Left lobe of liver (tissue), 2 donors: ENCODE measurements at regions not wholly inside any gene's neighbourhood (a gene's known extent, or its start where the extent isn't known, plus 50 kb on each side); places are given as distances from the start of the nearest gene placed in this dataset.

Experiments used
- ATAC-seq: fragments of 200-7000 bp; cut with Tn5 transposase; one replicate; pipeline ENCODE4 v1.9.1; 2020; ENCODE audit warnings: mild to moderate bottlenecking, moderate library complexity
- DNase-seq: peaks from one replicate; pipeline ENCODE4 v3.0.0-alpha.2; 2020; ENCODE audit warnings: low spot score
- donor health status: DM: no; HTN: no; CAD: no; lungs with moderate emphysema.
- donor health status: DM: no; HTN: yes; CAD: no.

DNA sequence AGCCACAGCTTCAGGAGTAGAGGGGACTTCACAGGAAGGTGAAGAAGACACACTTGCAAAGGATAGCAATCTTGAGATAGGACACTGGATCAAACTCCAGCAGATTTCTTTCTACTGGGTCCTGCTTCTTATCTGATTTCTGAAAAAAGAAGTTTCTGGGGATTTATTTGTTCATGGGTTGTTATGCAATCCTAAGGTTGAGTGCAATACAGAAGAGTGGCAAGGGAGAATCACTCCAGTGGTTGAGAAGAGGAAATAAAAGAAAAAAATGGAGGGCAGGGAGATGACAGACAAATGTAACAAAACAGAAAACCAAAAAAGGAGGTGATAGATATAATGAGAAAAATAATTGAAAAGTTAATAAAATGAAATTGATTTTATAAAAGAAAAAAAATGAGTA lies 858.3 kb downstream of the TUSC7 start:
- no peak for ATAC-seq
- no peak for DNase-seq

DNA sequence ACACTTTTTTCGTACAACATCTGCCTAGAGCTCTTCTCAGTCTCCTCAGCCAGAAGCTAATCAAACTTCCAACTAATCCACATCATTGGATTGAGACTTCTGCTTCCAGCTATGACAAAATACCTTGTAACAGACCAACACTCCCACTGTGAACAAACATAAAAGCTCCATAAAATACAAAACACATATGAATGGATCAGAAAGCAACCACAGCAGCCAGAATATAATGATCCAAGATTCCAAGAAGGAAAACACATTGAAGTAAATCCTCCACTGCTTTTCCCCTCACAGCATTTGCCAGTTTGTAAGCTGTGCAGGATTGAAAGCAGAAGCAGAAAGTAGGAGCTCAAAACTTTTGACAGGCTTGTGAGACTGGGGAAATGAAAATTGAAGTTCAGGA lies 863.2 kb downstream of the TUSC7 start:
- DNase-seq (no peak), ATAC-seq (no peak)

DNA sequence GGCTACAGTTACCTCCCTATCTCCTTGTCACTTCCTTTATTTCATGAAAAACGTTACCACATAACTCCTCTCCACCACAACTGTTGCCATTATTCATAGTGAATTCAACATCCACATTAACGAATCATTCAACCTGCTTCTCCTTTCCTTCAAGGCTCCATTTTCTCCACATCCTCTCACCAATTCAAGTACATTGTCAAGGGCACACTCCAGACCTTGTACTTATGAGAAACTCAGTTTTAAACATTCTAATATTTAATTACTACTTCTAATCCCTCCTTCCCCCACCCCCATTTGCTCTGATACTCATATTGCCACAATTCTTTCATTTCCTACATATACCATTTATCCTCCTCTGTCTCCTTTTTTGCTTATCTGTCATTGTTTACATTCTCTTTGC lies 871.2 kb downstream of the TUSC7 start:
- DNase-seq (no peak), ATAC-seq (no peak)

DNA sequence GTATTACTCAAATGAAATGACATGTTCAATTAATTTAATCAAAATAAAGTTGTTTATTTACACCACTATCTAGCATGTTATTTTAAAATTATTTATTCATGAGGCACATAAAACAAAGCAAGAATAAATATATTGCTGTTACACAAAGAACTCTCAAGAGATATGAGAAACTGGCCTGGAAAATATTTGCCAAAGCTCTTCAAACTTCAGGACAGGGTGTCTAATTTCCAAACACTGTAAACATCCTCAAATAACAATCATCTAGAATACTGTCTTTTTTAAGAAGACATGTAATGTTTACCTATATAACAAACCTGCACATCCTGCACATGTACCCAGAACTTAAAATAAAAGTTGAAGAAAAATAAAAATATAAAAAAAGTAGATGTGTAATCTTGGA lies 876.6 kb downstream of the TUSC7 start:
- ATAC-seq (no peak), DNase-seq (no peak)

DNA sequence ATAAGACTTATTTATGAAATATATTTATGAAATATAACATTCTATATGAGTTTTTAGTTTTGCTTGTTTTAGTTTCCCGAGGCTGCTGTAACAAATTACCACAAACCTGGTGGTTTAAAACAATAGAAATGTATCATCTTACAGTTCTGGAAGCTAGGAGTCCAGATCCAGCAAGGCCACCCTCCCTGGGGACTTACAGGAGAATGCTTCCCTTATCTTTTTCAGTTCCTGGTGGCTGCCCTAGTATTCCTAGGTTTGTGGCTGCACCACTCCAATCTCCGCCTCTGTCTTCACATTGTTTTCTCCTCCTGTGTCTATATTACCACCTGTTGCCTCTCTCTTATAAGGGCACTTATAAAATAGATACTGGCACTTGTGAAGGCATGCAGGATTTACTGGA lies 877.8 kb downstream of the TUSC7 start:
- DNase-seq (no peak), ATAC-seq (no peak)

DNA sequence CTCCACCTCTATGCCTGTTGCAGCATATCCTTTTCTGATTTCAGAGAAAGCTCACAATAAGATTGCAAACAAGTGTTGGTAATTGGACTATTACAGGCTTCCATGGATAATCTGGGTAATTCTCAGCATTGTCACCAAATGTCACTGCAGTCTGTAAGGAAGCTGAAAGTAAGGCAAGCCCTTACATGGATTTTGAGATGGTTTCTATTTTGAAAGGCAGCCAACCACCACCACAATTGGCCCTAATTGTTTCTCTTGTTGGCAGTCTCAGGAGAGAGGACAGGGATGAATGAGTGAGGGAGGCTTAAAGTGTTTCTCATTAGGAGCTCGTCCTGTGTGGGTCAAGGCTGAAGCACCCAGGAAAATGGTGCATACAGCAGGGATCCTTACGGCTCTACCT lies 879.9 kb downstream of the TUSC7 start:
- ATAC-seq (no peak), DNase-seq (no peak)

DNA sequence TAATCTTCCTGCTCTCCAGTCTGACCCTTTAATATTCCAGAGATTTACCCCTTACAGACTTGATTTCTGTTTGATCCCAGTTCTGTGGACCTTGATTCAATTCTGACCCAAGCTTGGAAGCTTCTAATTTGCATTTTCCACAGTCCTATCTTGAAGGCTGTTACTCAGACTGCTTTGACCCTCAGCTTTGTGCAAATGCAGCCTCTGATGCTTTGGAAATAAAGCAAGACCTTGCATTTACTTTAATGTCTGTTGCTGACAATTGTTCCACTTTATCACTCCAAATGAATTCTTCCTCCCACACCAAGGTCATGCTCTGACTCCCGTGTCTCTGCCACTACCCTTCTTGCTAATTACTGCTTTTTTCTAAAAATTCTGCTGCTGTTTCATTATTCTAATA lies 886.0 kb downstream of the TUSC7 start:
- no peak for ATAC-seq
- no peak for DNase-seq

DNA sequence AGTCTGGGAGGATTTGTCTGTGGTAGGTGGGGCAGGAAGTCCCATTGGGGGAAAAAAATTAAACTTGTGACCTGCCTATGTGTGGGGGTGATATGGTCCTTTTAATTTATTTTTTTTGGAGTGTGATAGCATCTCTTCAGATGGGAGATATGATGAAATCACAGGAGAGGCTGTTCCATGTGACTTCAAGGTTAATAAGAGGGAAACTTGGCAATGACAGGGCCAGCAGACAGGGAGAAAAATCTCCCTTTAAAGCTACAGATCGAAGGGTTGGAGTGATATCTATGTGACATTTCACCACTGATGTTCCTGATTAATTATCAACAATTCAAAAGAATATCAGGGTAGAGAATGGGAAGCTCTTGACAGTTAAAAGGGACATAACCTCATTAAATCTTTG lies 886.9 kb downstream of the TUSC7 start:
- DNase-seq (no peak), ATAC-seq (no peak)

DNA sequence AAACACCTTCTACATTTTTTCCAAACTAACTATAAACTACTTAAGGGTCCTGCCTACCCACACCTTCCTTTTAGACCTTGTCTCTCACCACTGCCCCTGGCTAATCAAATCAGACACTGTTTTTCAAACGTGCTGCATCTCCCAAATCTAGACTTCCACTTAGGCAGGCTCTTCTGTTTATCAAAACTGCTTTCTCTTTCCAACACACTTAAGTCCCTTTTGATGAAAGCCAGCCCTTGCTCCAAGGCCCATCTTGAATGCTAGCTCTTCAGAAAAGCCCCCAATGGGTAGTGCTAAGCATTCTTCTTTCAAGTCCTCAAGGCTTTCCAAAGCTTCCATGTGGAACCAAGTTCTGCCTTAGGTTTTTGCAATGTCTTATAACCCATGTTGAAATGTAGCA lies 888.3 kb downstream of the TUSC7 start:
- DNase-seq: no peak
- no peak for ATAC-seq

DNA sequence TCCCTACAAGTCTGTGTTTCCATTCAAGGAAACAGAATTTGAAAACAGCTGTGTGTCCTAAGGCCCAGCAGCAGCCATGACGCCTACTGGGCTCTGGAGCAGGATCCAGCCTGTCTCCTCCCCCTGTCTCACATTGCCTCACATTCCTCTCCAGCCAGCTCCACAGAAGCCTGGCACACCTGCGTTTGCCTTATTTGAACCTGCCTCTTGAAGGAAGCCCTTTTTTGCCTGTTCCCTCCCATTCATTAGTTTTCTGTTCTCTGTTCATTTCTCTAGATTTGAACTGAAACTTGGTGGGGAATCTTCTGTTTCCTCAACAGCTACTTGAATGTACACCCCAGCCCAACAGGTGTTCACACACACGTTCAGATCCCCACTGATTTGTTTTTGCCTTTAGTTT lies 890.5 kb downstream of the TUSC7 start:
- ATAC-seq (no peak), DNase-seq (no peak)

DNA sequence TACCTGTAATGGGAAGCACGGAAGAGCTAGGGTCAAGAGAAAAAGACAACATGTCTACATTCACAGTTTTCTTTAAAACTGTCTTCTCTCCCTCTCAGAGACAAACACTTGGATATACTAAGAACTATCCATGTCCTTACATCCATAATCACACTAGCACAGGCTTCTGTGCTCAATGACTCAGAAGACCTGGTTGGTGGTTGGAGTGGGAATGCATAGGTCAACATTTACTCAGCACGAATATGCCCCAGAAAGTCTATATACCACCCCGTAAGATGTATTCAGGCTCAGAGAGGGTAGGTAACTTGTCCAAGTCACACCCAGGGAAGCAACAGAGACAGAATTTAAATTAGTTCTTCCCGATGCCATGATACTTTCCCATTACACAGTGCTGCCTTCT lies 891.1 kb downstream of the TUSC7 start:
- DNase-seq: no peak
- no peak for ATAC-seq

DNA sequence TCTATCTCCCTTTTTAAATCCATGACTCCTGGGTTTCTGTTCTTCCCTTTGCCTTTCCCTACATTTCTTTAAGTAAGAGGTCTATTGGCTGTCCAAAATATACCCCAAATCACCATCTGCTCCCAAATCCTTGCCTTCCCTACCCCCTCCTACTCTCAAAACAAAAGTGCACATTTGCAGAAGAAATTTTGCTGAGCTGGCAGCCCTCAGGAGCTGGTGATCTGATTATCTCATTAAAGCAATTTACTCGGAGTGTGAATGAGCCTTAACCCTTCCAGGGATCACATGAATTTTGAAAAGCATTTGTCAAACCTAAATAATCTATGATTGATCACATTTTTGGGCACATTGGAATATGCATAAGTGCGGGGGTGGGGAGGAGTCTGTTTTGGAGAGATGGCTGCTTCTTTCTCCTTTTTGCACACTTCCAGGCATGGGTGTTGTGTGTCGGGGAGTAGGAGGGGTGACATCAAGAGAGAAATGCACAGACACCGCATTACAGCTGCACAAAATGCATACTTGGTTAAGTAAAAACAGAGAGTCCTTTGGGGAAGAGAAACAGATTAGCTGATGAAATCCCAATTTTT lies 892.6 kb downstream of the TUSC7 start:
- no peak for ATAC-seq
- DNase-seq: no peak

DNA sequence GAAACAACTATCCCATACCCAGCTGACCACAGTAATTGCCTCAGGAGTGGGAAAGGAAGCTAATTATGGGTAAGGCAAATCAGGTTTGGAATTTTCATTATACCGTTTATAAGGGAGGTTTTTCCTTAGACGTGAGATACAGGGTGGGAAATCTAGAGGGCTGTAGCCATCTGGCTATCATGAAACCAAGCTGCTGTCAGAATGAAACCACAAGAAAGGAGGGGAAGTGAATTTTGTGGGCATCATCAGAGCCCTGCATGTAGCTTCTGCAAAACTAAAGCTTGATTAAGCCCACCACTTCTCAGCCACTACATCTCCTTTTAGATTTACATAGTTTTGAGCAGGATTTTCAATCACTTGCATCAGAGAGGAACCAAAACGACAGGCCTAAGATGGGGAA lies 893.5 kb downstream of the TUSC7 start:
- DNase-seq (no peak), ATAC-seq (no peak)

DNA sequence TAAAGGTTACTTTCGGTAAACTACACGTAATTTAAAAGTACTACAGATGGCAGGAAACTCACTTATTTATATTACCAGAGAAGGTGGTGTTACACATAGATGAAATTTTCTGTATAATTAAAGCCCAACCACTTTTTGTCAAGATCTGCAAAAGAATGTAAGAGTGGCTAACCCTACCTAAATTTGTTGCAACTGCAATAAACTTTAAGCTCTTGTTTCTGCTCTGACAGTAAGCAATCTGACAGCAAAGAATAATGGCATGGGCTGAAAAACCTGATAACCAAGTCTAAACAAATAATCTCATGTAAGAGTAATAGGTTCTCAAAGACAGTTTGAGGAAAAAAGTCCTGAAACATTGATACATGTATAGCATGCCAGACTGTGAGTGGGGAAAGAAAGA lies 897.3 kb downstream of the TUSC7 start:
- no peak for ATAC-seq
- DNase-seq: no peak

DNA sequence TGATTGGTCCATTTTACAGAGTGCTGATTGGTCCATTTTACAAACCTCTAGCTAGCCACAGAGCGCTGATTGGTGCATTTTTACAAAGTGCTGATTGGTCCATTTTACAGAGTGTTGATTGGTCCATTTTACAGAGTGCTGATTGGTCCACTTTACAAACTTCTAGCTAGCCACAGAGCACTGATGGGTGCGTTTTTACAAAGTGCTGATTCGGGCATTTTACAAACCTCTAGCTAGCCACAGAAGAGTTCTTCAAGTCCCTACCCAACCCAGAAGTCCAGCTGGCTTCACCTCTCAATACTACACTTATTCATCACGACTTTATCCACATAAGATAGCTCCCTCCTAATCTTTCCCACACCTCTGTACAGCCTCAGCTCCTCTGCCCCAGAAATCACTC lies 899.8 kb downstream of the TUSC7 start:
- DNase-seq (no peak), ATAC-seq (no peak)

DNA sequence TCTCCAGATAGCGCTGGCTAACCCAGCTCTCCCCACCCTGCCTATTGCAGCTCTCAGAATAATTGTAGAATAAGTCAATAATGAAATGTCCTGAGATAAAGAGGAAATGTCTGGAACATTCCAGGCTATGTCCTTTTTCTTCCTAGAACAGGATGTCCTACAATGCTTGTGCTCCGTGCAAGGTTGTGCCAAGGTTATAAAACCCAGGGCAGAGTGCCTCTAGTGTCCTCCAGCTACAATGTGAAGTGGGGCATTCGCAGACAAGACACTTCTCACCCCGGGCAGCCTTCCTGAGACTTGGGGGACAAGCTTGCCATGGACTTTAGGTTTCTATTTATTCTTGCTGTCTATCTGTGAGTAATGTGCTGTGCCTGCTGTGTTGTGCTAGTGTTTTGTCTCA lies 900.6 kb downstream of the TUSC7 start:
- ATAC-seq: peak; percentile 37
- no peak for DNase-seq

DNA sequence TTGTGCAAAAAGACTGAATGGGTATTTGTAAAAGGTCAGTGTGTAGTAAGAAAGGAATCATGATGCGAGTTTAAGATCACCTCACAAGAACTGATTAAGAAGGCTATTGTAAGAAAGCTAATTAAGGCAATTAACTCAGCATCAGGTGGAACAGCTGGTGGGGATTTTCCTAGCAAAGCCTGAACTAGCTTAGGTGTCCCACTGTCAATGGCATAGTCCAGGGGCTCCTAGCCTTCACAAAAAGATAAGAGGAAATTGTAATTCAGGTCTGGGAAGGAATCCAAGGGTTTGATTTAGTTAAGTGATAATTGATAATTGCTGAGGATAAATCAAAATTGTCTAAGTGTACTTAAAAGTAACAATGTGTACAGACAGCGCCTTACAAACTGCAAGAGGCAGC lies 901.6 kb downstream of the TUSC7 start:
- DNase-seq (no peak), ATAC-seq (no peak)

DNA sequence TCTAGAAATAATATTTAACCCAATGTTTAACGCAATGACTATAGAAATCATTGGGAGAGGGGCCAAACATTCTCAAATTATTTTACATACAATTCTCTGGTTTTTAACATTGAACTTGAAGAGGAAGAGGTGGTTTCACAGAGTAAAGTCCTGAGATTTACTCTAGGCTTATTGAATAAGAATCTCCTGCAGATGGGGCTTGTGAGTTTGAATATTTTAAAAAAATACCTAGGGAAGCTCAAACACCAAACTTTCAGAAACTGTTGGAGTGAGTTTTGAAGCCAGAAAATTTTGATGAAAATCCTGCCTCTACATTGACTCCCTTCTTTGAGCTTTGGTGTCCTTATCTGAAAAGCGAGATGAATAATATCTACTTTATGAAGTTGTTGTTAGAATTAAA lies 906.6 kb downstream of the TUSC7 start:
- DNase-seq (no peak), ATAC-seq (no peak)

DNA sequence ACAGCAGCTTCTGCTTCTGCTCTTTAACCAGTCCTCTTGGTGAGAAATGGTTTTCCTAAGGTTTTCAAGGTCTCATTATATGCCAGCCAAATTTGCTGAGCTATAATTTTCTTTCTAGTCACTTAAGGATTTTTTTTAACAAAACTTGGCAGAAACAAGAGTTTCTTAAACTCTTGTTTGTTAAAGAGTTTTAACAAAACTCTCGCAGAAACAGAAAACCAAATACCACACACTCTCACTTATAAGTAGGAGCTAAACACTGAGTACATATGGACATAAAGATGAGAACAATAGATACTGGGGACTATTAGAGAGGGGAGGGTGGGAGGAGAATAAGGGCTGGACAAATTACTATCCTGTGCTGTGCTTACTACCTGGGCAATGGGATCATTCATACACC lies 908.3 kb downstream of the TUSC7 start:
- DNase-seq (no peak), ATAC-seq (no peak)

DNA sequence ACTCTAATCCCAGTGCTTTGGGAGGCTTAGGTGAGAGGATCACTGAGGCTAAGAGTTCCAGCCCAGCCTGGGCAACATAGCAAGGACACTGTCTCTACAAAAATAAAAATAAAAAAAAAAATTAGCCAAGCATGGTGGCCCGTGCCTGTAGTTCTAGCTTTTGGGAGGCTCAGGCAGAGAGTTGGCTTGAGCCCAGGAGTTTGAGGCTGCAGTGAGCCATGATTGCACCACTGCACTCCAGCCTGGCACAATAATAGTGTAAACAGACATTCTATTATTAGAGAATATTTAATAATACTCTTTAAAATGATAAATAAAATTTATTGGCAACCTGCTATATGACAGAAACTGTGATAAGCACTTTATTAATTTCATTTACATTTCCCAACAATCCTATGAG lies 908.9 kb downstream of the TUSC7 start:
- no peak for ATAC-seq
- no peak for DNase-seq

DNA sequence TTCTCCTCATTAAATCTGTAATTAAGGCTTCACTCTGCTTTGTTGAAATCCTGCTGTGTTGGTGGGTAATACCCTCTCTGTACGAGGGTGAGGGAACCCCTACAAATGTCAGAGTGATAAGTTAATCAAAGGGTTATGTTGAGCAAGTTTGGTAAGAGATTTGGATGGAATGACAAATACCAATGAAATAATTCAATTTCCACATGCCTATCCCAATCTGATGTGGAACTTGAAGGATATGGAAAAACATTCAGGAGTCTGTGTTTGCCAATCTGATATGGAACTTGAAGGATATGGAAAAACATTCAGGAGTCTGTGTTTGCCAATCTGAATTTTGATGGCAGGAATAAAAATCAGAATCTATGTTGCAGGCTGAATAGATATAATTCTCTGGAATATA lies 910.2 kb downstream of the TUSC7 start:
- DNase-seq (no peak), ATAC-seq (no peak)

DNA sequence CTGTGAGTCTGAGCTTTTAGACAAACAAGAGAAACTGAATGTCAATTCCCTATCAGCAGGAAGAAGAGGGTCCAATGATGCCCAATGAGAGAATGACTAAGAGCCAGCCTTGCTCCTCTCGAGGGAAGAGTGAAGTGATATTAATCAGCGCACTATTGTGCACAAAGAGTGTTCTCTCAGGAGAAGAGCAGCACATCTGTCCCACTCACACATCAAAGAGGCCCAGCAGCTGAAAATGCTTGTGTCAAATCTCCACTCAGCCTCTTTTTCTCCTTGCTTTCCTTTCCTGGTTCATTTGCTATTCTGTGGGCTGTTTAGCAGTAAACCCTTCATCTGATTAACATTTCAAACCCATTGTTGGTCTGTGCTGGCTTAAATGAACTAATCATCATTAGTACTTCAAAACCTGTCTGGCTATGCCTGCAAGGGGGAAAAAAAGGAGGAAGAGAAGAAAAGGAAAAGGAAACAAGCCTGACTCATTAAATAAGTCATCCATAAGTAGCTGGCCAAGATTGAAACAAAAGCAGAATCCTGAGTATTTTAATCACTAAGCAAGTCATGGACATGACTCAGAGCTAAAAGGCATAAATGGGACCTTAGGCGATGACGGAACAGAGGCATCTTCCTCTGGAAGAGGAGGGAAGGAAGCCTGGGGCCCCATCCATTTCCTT lies 912.7 kb downstream of the TUSC7 start:
- no peak for DNase-seq
- no peak for ATAC-seq

DNA sequence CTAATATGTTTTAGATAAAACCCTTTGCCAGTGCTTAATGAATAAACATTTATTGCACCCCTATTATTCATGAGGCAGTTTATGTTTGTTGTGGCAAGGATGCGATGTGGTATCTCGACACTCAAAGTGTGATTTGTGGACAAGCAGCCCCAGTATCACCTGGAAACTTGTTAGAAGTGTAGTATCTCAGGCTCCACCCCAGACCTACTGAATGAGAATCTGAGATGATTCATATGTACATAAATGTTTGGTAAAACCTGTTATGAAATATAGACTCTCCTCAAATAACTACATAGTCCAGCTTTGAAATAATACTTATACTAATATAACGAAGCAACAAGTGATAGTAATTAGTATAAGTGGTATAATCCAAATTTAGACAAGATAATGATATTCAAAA lies 914.8 kb downstream of the TUSC7 start:
- DNase-seq (no peak), ATAC-seq (no peak)
